PC-9 (cell line): ENCODE measurements at regions not wholly inside any gene's neighbourhood (a gene's known extent, or its start where the extent isn't known, plus 50 kb on each side); places are given as distances from the start of the nearest gene placed in this dataset.

Experiments used
- BruUV-seq: library from RNA; stranded (reverse); fragments of 400-500 nt; replicated peaks from 2 replicates; lab custom pipeline; 2021; lab: Mats Ljungman, UMichigan
- CTCF ChIA-PET: fragments of 300-600 bp; sonication (Branson Sonifier 250); formaldehyde crosslinking; loops from one replicate; lab custom pipeline; 2022; ENCODE audit warnings: antibody characterized with exemption; lab: Charles Lee
- POLR2A ChIA-PET: fragments of 300-600 bp; sonication (Branson Sonifier 250); formaldehyde crosslinking; loops from one replicate; lab custom pipeline; 2022; ENCODE audit warnings: antibody characterized with exemption; ENCODE audit not compliant: unreplicated experiment; lab: Charles Lee
- DNase-seq, 2 experiments: peaks; one replicate each; pipeline versions ENCODE4 v3.0.0 to v3.0.0-alpha.2; 2015 to 2022; ENCODE audit warnings: mixed read lengths in 1 of 2
- H2AFZ ChIP-seq: fragments of 200-600 bp; sonication (generic); 2 replicates; pipeline ENCODE4 v1.8.1; 2017; ENCODE audit warnings: antibody characterized with exemption
- H3F3A ChIP-seq: fragments of 200-600 bp; sonication (generic); 2 replicates; pipeline ENCODE4 v1.8.1; 2017; ENCODE audit warnings: antibody characterized with exemption, mild to moderate bottlenecking, low read depth; ENCODE audit not compliant: insufficient read depth
- H3K27ac ChIP-seq: fragments of 200-600 bp; sonication (generic); 2 replicates; pipeline ENCODE4 v1.6.1; 2016; ENCODE audit warnings: mixed run types
- H3K27me3 ChIP-seq: fragments of 200-600 bp; sonication (generic); 2 replicates; pipeline ENCODE4 v1.6.1; 2016; ENCODE audit warnings: low read depth, mixed run types; ENCODE audit not compliant: insufficient read depth
- H3K36me3 ChIP-seq: fragments of 200-600 bp; sonication (generic); 2 replicates; pipeline ENCODE4 v1.6.1; 2016; ENCODE audit warnings: low read depth, mixed run types
- H3K4me1 ChIP-seq: fragments of 200-600 bp; sonication (generic); replicated peaks from 2 replicates; pipeline ENCODE4 v1.6.1; 2016; ENCODE audit warnings: mixed run types; ENCODE audit not compliant: insufficient read depth
- H3K4me2 ChIP-seq: fragments of 200-600 bp; sonication (generic); 2 replicates; pipeline ENCODE4 v1.6.1; 2017; ENCODE audit warnings: mixed run types
- H3K4me3 ChIP-seq: fragments of 200-600 bp; sonication (generic); 2 replicates; pipeline ENCODE4 v1.6.1; 2016; ENCODE audit warnings: mixed run types
- H3K79me2 ChIP-seq: fragments of 200-600 bp; sonication (generic); 2 replicates; pipeline ENCODE4 v1.6.1; 2017; ENCODE audit warnings: low read depth, mixed run types
- H3K9me2 ChIP-seq: fragments of 200-600 bp; sonication (generic); 2 replicates; pipeline ENCODE4 v1.8.1; 2017; ENCODE audit warnings: mild to moderate bottlenecking; ENCODE audit not compliant: insufficient read depth
- H3K9me3 ChIP-seq: fragments of 200-600 bp; sonication (generic); 2 replicates; pipeline ENCODE4 v1.8.1; 2016; ENCODE audit warnings: low read depth; ENCODE audit not compliant: insufficient read depth
- H4K20me1 ChIP-seq: fragments of 200-600 bp; sonication (generic); 2 replicates; pipeline ENCODE4 v1.8.1; 2017; ENCODE audit not compliant: insufficient read depth
- CTCF ChIP-seq: fragments of 200-600 bp; sonication (generic); conservative IDR thresholded peaks from 2 replicates; pipeline ENCODE4 v1.6.1; 2017; ENCODE audit warnings: mixed run types, antibody characterized with exemption, mild to moderate bottlenecking, moderate library complexity
- EZH2 ChIP-seq: fragments of 200-600 bp; sonication (generic); IDR thresholded peaks from 2 replicates; pipeline ENCODE4 v1.8.0; 2017; ENCODE audit warnings: antibody characterized with exemption, low read depth
- intact Hi-C: fragments of 100-400 bp; cut with micrococcal nuclease; formaldehyde crosslinking; loops from one replicate; pipeline ENCODE4 v1.10.0; 2022; ENCODE audit not compliant: unreplicated experiment

- Histone ChIP-seq H3K27ac (no peak overlapping the region), H3K4me1 (no peaks in the 10 kb centered on the region), H4K20me1 (no peaks in the 10 kb centered on the region), H3K4me2 (no peak overlapping the region), H3K27me3 (no peaks in the 10 kb centered on the region), H3K9me2 (no peaks in the 10 kb centered on the region), H3K9me3 (no peaks in the 10 kb centered on the region), H3K36me3 (no peaks in the 10 kb centered on the region), H3K79me2 (no peaks in the 10 kb centered on the region), H3K4me3 (no peak overlapping the region), H3F3A (no peaks in the 10 kb centered on the region), H2AFZ (no peak overlapping the region)
- no TSS peak for BruUV-seq
- ChIA-PET POLR2A (no interaction called here), CTCF (no interaction called here)
- DNase-seq, result no peak
- TF ChIP-seq EZH2 (no peak), CTCF (no peak)
- intact Hi-C loops, result no loop called here
Measured at GRCh38 chr9:20082831-20083230, 294.0 kb upstream of the SLC24A2 start.

- no peak for TF ChIP-seq EZH2
- no peak for TF ChIP-seq CTCF
- CTCF ChIA-PET, result no interaction called here
Measured at GRCh38 chr9:20082406-20082805, 293.6 kb upstream of the SLC24A2 start.

GRCh38 chr9:20078246-20078645, 289.4 kb upstream of the SLC24A2 start:
- Histone ChIP-seq H3F3A (no peaks in the 10 kb centered on the region), H4K20me1 (no peaks in the 10 kb centered on the region), H2AFZ (no peak overlapping the region), H3K27ac (no peak overlapping the region), H3K4me1 (no peaks in the 10 kb centered on the region), H3K79me2 (no peaks in the 10 kb centered on the region), H3K27me3 (no peaks in the 10 kb centered on the region), H3K36me3 (no peaks in the 10 kb centered on the region), H3K4me3 (no peak overlapping the region), H3K9me2 (no peaks in the 10 kb centered on the region), H3K9me3 (no peaks in the 10 kb centered on the region), H3K4me2 (no peak overlapping the region)
- no peak for DNase-seq
- TF ChIP-seq CTCF, result no peak
- no peak for TF ChIP-seq EZH2
- intact Hi-C loops, result no loop called here
- POLR2A ChIA-PET, result no interaction called here
- CTCF ChIA-PET, result no interaction called here
- BruUV-seq, result no TSS peak

More at GRCh38 chr9:20082406-20082805, 293.6 kb upstream of the SLC24A2 start:
- Histone ChIP-seq H3K27me3 (no peaks in the 10 kb centered on the region), H3K9me3 (no peaks in the 10 kb centered on the region), H4K20me1 (no peaks in the 10 kb centered on the region), H3K4me2 (no peak overlapping the region), H3K79me2 (no peaks in the 10 kb centered on the region), H2AFZ (no peak overlapping the region), H3K4me1 (no peaks in the 10 kb centered on the region), H3F3A (no peaks in the 10 kb centered on the region), H3K4me3 (no peak overlapping the region), H3K27ac (no peak overlapping the region), H3K9me2 (no peaks in the 10 kb centered on the region), H3K36me3 (no peaks in the 10 kb centered on the region)
- BruUV-seq, result no TSS peak
- POLR2A ChIA-PET, result no interaction called here
- intact Hi-C loops, result no loop called here
- DNase-seq, result no peak
